Effector memory CD4-positive, alpha-beta T cell (primary cell): ENCODE measurements at regions not wholly inside any gene's neighbourhood (a gene's known extent, or its start where the extent isn't known, plus 50 kb on each side); places are given as distances from the start of the nearest gene placed in this dataset.

Experiments used
- DNase-seq, 3 donors: peaks; one replicate each; pipeline ENCODE4 v3.0.0-alpha.2; 2020
- H3K27ac ChIP-seq: 2 replicates; pipeline ENCODE4 v1.7.0; 2013; ENCODE audit warnings: mild to moderate bottlenecking, low read length, moderate library complexity; ENCODE audit not compliant: insufficient read depth, poor library complexity, severe bottlenecking
- H3K27me3 ChIP-seq: replicated peaks from 2 replicates; pipeline ENCODE4 v1.7.0; 2013; ENCODE audit warnings: mild to moderate bottlenecking, low read length; ENCODE audit not compliant: insufficient read depth, control insufficient read depth, poor library complexity, severe bottlenecking
- H3K36me3 ChIP-seq: 2 replicates; pipeline ENCODE4 v1.7.0; 2013; ENCODE audit warnings: mild to moderate bottlenecking, low read length, moderate library complexity; ENCODE audit not compliant: control insufficient read depth, insufficient read depth
- H3K4me1 ChIP-seq: 2 replicates; pipeline ENCODE4 v1.7.0; 2013; ENCODE audit warnings: low read length, mild to moderate bottlenecking; ENCODE audit not compliant: control insufficient read depth, insufficient read depth, poor library complexity, severe bottlenecking
- H3K4me3 ChIP-seq: 2 replicates; pipeline ENCODE4 v1.7.0; 2013; ENCODE audit warnings: low read length, low read depth, mild to moderate bottlenecking; ENCODE audit not compliant: insufficient read depth, poor library complexity, severe bottlenecking
- H3K9me3 ChIP-seq: 2 replicates; pipeline ENCODE4 v1.7.0; 2013; ENCODE audit warnings: mild to moderate bottlenecking, low read length, moderate library complexity; ENCODE audit not compliant: control insufficient read depth

- DNase-seq, result no peak
- Histone ChIP-seq H3K27me3 (no peaks in the 10 kb centered on the region), H3K4me1 (no peaks in the 10 kb centered on the region), H3K9me3 (no peaks in the 10 kb centered on the region), H3K27ac (no peak overlapping the region), H3K36me3 (no peaks in the 10 kb centered on the region), H3K4me3 (no peak overlapping the region)
These were observed 376.2 kb downstream of the GXYLT1 start for GRCh38 chr12:41768456-41768855.

GRCh38 chr12:41762691-41763090 is 382.0 kb downstream of the GXYLT1 start:
- no peaks in the 10 kb centered on the region for H3K27me3 ChIP-seq
- no peak overlapping the region for H3K4me3 ChIP-seq
- no peaks in the 10 kb centered on the region for H3K36me3 ChIP-seq
- H3K4me1 ChIP-seq, result no peaks in the 10 kb centered on the region
- no peaks in the 10 kb centered on the region for H3K9me3 ChIP-seq
- no peak for DNase-seq
- no peak overlapping the region for H3K27ac ChIP-seq

- Histone ChIP-seq H3K27me3 (no peaks in the 10 kb centered on the region), H3K27ac (no peak overlapping the region), H3K4me3 (no peak overlapping the region), H3K4me1 (no peaks in the 10 kb centered on the region), H3K9me3 (no peaks in the 10 kb centered on the region), H3K36me3 (no peaks in the 10 kb centered on the region)
- no peak for DNase-seq
These were observed 399.1 kb downstream of the GXYLT1 start for GRCh38 chr12:41745593-41745992.

GRCh38 chr12:41743835-41744234 is 400.8 kb downstream of the GXYLT1 start:
- Histone ChIP-seq H3K27ac (no peak overlapping the region), H3K36me3 (no peaks in the 10 kb centered on the region), H3K4me3 (no peak overlapping the region), H3K9me3 (no peaks in the 10 kb centered on the region), H3K27me3 (no peaks in the 10 kb centered on the region), H3K4me1 (no peaks in the 10 kb centered on the region)
- no peak for DNase-seq

GRCh38 chr12:41739066-41739465 is 405.6 kb downstream of the GXYLT1 start:
- no peak overlapping the region for H3K4me3 ChIP-seq
- H3K27ac ChIP-seq, result no peak overlapping the region
- DNase-seq, result no peak
- no peaks in the 10 kb centered on the region for H3K9me3 ChIP-seq
- no peaks in the 10 kb centered on the region for H3K36me3 ChIP-seq
- no peaks in the 10 kb centered on the region for H3K27me3 ChIP-seq
- H3K4me1 ChIP-seq, result no peaks in the 10 kb centered on the region

GRCh38 chr12:41737423-41737822 is 407.3 kb downstream of the GXYLT1 start:
- no peaks in the 10 kb centered on the region for H3K9me3 ChIP-seq
- no peaks in the 10 kb centered on the region for H3K36me3 ChIP-seq
- H3K27ac ChIP-seq, result no peak overlapping the region
- no peak for DNase-seq
- H3K4me3 ChIP-seq, result no peak overlapping the region
- no peaks in the 10 kb centered on the region for H3K27me3 ChIP-seq
- no peaks in the 10 kb centered on the region for H3K4me1 ChIP-seq

- Histone ChIP-seq H3K27ac (no peak overlapping the region), H3K9me3 (no peaks in the 10 kb centered on the region), H3K4me3 (no peak overlapping the region), H3K4me1 (no peaks in the 10 kb centered on the region), H3K36me3 (no peaks in the 10 kb centered on the region), H3K27me3 (no peaks in the 10 kb centered on the region)
- no peak for DNase-seq
These were observed 408.2 kb downstream of the GXYLT1 start for GRCh38 chr12:41736436-41736835.

- Histone ChIP-seq H3K27ac (no peak overlapping the region), H3K4me1 (no peaks in the 10 kb centered on the region), H3K4me3 (no peak overlapping the region), H3K9me3 (no peaks in the 10 kb centered on the region), H3K36me3 (no peaks in the 10 kb centered on the region), H3K27me3 (no peaks in the 10 kb centered on the region)
- DNase-seq, result no peak
These were observed 413.0 kb downstream of the GXYLT1 start for GRCh38 chr12:41731691-41732090.

GRCh38 chr12:41731061-41731460 is 413.6 kb downstream of the GXYLT1 start:
- Histone ChIP-seq H3K4me3 (no peak overlapping the region), H3K27me3 (no peaks in the 10 kb centered on the region), H3K4me1 (no peaks in the 10 kb centered on the region), H3K9me3 (no peaks in the 10 kb centered on the region), H3K36me3 (no peaks in the 10 kb centered on the region), H3K27ac (no peak overlapping the region)
- DNase-seq, result no peak

- DNase-seq, result no peak
- no peak overlapping the region for H3K27ac ChIP-seq
- no peaks in the 10 kb centered on the region for H3K27me3 ChIP-seq
- H3K4me3 ChIP-seq, result no peak overlapping the region
- H3K9me3 ChIP-seq, result no peaks in the 10 kb centered on the region
- no peaks in the 10 kb centered on the region for H3K36me3 ChIP-seq
- H3K4me1 ChIP-seq, result no peaks in the 10 kb centered on the region
These were observed 420.5 kb downstream of the GXYLT1 start for GRCh38 chr12:41724216-41724615.

- Histone ChIP-seq H3K4me1 (no peaks in the 10 kb centered on the region), H3K9me3 (no peaks in the 10 kb centered on the region), H3K27me3 (no peaks in the 10 kb centered on the region), H3K4me3 (no peak overlapping the region), H3K27ac (no peak overlapping the region), H3K36me3 (no peaks in the 10 kb centered on the region)
- no peak for DNase-seq
These were observed 425.5 kb downstream of the GXYLT1 start for GRCh38 chr12:41719214-41719613.
